Cardiac fibroblast (primary cell): ENCODE measurements at regions not wholly inside any gene's neighbourhood (a gene's known extent, or its start where the extent isn't known, plus 50 kb on each side); places are given as distances from the start of the nearest gene placed in this dataset.

ENCODE experiments used
- DNase-seq, 2 donors: peaks; one replicate each; pipeline versions ENCODE4 v3.0.0 to v3.0.0-alpha.2; 2010; ENCODE audit warnings: low read depth in 2 of 2
- H3K4me3 ChIP-seq, 2 donors: replicated peaks in 1 of 2; 1 replicate in 1 of 2; 2 replicates in 1 of 2; pipeline ENCODE4 v1.5.1; 2011; ENCODE audit warnings: low read depth in 2 of 2, low read length in 2 of 2, mild to moderate bottlenecking in 2 of 2, moderate library complexity in 1 of 2
- TF ChIP-seq, protein P1 (sequence below): IDR thresholded peaks from one replicate; pipeline ENCODE4 v1.5.1; 2011; ENCODE audit warnings: low read depth, mild to moderate bottlenecking, low read length, inconsistent platforms

DNA sequence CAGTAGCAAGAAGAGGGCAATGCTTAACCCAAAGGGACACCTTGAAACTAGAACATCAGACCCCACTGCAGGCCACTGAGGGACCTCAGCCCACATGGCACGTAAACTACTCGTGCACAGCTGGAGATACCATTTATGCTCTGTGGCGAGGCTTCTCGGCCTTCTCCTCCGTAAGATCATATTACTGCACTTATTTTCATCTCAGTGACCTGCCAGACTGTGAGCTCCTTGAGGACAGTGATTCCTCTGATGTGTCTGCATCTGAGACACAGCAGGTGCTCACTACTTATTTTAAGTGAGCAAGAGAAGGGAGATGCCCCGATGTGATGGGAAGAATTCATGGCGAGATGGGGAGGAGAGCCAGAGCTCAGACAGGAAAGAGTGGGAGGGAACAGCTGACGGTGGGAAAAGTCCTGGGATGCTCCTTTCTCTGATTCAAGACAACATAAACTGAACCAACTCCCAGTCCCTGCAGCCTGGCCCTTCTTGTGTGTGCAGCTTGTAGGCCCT is 137.6 kb downstream of the RPLP1 start:
- no peak overlapping the region for H3K4me3 ChIP-seq
- DNase-seq = no peak
- TF ChIP-seq, protein P1, sequence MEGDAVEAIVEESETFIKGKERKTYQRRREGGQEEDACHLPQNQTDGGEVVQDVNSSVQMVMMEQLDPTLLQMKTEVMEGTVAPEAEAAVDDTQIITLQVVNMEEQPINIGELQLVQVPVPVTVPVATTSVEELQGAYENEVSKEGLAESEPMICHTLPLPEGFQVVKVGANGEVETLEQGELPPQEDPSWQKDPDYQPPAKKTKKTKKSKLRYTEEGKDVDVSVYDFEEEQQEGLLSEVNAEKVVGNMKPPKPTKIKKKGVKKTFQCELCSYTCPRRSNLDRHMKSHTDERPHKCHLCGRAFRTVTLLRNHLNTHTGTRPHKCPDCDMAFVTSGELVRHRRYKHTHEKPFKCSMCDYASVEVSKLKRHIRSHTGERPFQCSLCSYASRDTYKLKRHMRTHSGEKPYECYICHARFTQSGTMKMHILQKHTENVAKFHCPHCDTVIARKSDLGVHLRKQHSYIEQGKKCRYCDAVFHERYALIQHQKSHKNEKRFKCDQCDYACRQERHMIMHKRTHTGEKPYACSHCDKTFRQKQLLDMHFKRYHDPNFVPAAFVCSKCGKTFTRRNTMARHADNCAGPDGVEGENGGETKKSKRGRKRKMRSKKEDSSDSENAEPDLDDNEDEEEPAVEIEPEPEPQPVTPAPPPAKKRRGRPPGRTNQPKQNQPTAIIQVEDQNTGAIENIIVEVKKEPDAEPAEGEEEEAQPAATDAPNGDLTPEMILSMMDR = no peak

DNA sequence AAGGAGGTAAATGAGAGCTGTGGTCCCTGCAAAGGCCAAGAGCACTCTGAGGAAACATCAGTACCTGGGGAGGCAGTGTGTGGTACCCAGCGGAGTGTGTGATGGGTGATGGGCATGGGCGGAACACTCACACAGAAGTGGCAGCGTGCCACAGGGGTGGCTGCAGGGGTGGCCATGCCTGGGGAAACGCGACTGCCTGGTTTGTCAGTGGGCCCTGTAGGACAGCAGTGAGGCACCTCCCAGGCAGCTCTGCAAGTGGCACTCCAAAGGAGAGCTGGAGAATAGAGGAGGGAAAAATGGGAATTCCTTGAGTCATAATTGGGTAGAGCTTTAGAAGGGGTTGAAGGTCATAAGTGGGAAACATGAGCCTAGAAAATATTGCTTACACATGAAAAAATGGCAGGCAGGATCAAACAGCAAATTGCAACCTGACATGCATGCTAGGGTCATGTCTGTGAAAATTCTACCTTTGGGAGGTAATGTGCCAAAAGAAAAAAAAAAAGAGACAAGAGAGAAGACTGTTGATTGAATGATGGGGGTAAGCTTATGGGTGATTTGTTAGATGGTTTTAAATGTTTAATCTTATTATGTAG is 138.4 kb downstream of the RPLP1 start:
- TF ChIP-seq, protein P1 = no peak
- H3K4me3 ChIP-seq = no peak overlapping the region
- DNase-seq = no peak

DNA sequence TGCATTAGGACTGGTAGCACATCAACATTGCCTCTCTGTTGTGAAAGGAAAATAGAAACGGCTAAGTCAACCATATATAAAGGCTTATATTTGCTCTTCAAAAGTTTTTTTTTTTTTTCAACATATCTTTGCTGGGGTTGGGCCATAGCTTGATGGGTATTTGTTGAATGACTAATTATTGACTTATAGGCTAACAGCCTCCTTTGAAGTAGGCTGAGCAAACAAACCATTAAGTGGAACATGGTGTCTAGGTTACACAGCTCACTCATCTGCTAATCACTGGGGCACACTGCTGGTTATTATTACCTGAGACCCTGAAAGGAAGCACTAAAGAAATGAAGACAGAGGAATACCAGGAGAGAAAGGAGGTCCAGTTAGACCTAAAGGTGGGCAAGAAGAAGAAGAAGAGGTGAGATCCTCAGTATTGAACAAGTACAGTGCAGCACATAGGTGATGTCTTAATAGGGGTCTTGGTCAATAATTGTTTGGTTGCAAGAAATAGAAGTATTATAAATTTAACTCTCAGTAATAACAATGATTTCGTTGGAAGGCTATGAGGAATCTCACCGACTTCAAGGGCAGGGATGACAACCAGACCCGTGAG is 139.4 kb downstream of the RPLP1 start:
- DNase-seq = no peak
- H3K4me3 ChIP-seq = no peak overlapping the region
- TF ChIP-seq, protein P1 = no peak

DNA sequence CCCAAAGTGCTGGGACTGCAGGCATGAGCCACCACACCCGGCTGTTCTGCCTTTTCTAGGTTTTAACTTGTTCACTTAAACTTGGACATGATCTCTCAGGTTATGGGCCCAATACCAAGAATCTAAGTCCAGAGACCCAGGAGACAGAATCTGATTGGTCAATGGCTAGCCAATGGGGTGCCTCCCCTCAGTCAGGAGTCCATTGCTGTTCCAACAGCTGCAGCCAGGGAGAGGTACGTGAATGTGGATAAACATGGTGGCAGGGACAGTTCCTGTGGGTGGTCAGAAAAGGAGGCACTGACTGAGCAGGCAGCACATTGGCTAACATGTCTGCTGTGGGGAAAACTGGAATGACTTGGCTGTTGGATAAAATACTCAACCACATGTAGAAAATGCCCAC is 140.3 kb downstream of the RPLP1 start:
- no peak for DNase-seq
- H3K4me3 ChIP-seq = no peak overlapping the region
- TF ChIP-seq, protein P1 = no peak

DNA sequence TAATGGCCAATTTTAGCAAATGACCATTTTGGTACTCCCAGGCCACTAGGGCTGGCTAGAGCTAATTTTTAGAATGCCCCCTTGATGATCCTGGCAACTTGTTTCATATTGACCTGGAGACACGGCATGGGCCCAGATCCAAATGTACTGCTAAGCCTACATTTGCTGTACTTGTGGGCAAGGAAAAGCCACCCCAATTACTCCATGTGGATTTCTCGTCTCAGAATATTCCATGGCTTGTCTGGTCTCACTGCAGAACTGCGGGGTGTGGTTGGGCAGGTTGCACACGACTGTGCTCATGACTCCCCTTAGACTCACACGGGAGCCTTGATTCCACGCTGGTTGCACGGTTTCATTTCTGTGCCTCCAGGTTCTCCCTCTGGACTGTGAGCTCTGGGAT is 140.9 kb downstream of the RPLP1 start:
- TF ChIP-seq, protein P1 = no peak
- no peak overlapping the region for H3K4me3 ChIP-seq
- DNase-seq = no peak

DNA sequence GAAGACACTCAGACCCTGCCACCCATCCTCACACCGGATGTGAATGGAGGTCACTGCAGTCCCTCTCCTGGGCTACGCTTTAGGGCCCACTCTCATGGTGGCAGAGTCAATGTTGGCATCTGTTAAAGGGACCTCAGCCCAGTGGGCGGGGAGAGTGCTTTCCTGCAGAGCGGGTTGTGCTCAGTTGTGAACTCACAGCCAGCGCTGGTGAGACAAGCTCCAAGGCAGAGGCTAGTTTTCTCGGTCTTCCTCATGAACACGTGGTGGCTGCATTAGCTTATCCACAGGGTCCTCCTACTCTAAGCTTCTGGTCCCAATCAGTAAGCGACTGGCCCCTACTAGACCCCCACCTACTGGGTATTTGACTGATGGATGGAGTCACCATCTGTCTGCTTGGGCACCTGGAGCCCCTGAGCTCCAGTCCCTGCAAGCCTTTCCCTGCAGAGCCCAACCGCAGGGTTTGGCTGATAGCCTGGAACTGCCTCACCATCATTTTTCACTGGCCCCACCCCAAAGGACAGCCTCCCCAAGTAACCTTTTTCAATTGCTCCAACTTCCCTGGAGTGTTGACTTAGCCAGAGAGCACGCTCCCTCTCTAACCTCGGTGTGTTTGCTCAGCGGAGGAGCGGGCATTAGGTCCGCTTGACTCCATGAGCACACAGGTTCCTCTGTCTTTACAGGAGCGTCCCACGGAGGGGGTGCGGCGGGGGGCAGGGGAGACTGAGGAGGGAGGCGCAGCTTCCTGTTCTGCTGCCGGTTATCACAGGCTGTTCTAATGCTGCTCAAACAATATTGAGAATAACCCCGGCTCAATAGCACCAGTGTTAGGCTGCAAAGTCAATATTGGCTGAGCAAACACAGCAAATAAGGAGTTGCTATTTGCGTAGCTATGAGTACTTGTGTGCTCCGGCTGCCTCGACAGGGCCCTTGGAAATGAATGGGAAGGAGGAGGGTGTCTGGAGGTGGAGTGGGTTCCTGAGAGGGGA is 141.7 kb downstream of the RPLP1 start:
- no peak overlapping the region for H3K4me3 ChIP-seq
- TF ChIP-seq, protein P1 = no peak
- DNase-seq = peak; percentile 54 to 56
